ENCODE measurements at regions not wholly inside any gene's neighbourhood (a gene's known extent, or its start where the extent isn't known, plus 50 kb on each side); places are given as distances from the start of the nearest gene placed in this dataset.

GRCh38 chr13:54337540-54337939 is 1308.9 kb downstream of the OLFM4 start:
- DNase-seq (no peak), ATAC-seq (ENCODE audit: low FRiP score) (no peak)
- Histone ChIP-seq H3K9me3 (ENCODE audit: control insufficient read depth, low read length) (no peaks in the 10 kb centered on the region), H3K27me3 (ENCODE audit: control insufficient read depth in 1 of 2, insufficient read depth in 2 of 2, low read length in 1 of 2) (no peaks in the 10 kb centered on the region), H3K4me3 (ENCODE audit: low read length in 2 of 2) (no peak overlapping the region), H3K36me3 (ENCODE audit: control insufficient read depth in 1 of 2, insufficient read depth in 2 of 2, low read length in 1 of 2) (no peaks in the 10 kb centered on the region), H3K27ac (ENCODE audit: low read depth in 1 of 2, low read length in 2 of 2) (no peak overlapping the region), H3K4me1 (ENCODE audit: control insufficient read depth in 1 of 2, insufficient read depth in 2 of 2, low read length in 2 of 2) (no peaks in the 10 kb centered on the region)
- intact Hi-C loops (cut with DNase I) = no loop called here

DNA sequence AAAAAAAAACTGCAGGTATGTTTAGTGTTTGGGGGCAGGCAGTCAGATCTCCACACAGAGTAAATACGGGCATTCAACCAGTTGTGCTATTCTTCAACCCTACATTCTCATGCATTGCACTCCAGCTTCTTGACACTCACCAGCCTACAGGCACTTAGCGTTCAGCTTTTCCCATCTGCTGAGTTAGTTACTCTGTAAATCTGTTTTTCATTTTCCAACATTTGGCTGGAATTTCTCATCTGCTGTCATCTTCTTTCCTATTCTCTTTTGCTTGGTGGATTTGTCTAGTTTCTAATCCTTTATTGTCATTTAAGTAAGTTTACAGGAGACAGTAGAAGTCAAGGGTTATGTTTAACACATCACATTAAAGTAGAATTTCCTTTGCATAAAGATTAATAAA is 1318.9 kb downstream of the OLFM4 start:
- DNase-seq (no peak), ATAC-seq (ENCODE audit: low FRiP score) (no peak)
- no peak overlapping the region for H3K4me3 ChIP-seq (ENCODE audit: low read length in 2 of 2)
- H3K9me3 ChIP-seq (ENCODE audit: control insufficient read depth, low read length) = no peaks in the 10 kb centered on the region
- WGBS, 2 donors = 51 to 64% methylated on average over 2 of the region's 2 CpGs
- H3K36me3 ChIP-seq (ENCODE audit: control insufficient read depth in 1 of 2, insufficient read depth in 2 of 2, low read length in 1 of 2) = no peaks in the 10 kb centered on the region
- intact Hi-C loops (cut with DNase I) = no loop called here
- H3K27me3 ChIP-seq (ENCODE audit: control insufficient read depth in 1 of 2, insufficient read depth in 2 of 2, low read length in 1 of 2) = no peaks in the 10 kb centered on the region
- no peaks in the 10 kb centered on the region for H3K4me1 ChIP-seq (ENCODE audit: control insufficient read depth in 1 of 2, insufficient read depth in 2 of 2, low read length in 2 of 2)
- no peak overlapping the region for H3K27ac ChIP-seq (ENCODE audit: low read depth in 1 of 2, low read length in 2 of 2)

GRCh38 chr13:54356209-54356608 is 1327.6 kb downstream of the OLFM4 start:
- no peak for ATAC-seq (ENCODE audit: low FRiP score)
- intact Hi-C loops (cut with DNase I) = no loop called here

GRCh38 chr13:54356849-54357248 is 1328.2 kb downstream of the OLFM4 start:
- WGBS, 2 donors = 34 to 40% methylated on average over 1 of the region's 1 CpG
- DNase-seq = no peak
- Histone ChIP-seq H3K9me3 (ENCODE audit: control insufficient read depth, low read length) (no peaks in the 10 kb centered on the region), H3K27me3 (ENCODE audit: control insufficient read depth in 1 of 2, insufficient read depth in 2 of 2, low read length in 1 of 2) (no peaks in the 10 kb centered on the region), H3K4me3 (ENCODE audit: low read length in 2 of 2) (no peak overlapping the region), H3K36me3 (ENCODE audit: control insufficient read depth in 1 of 2, insufficient read depth in 2 of 2, low read length in 1 of 2) (no peaks in the 10 kb centered on the region), H3K4me1 (ENCODE audit: control insufficient read depth in 1 of 2, insufficient read depth in 2 of 2, low read length in 2 of 2) (no peaks in the 10 kb centered on the region), H3K27ac (ENCODE audit: low read depth in 1 of 2, low read length in 2 of 2) (no peak overlapping the region)
- no peak for ATAC-seq (ENCODE audit: low FRiP score)
- intact Hi-C loops (cut with DNase I) = no loop called here

More at GRCh38 chr13:54356209-54356608, 1327.6 kb downstream of the OLFM4 start:
- no peaks in the 10 kb centered on the region for H3K9me3 ChIP-seq (ENCODE audit: control insufficient read depth, low read length)
- H3K4me3 ChIP-seq (ENCODE audit: low read length in 2 of 2) = no peak overlapping the region
- H3K27ac ChIP-seq (ENCODE audit: low read depth in 1 of 2, low read length in 2 of 2) = no peak overlapping the region
- H3K27me3 ChIP-seq (ENCODE audit: control insufficient read depth in 1 of 2, insufficient read depth in 2 of 2, low read length in 1 of 2) = no peaks in the 10 kb centered on the region
- H3K36me3 ChIP-seq (ENCODE audit: control insufficient read depth in 1 of 2, insufficient read depth in 2 of 2, low read length in 1 of 2) = no peaks in the 10 kb centered on the region
- no peaks in the 10 kb centered on the region for H3K4me1 ChIP-seq (ENCODE audit: control insufficient read depth in 1 of 2, insufficient read depth in 2 of 2, low read length in 2 of 2)
- no peak for DNase-seq

- WGBS, 2 donors = 63 to 64% methylated on average over 5 of the region's 5 CpGs
- H3K36me3 ChIP-seq (ENCODE audit: control insufficient read depth in 1 of 2, insufficient read depth in 2 of 2, low read length in 1 of 2) = no peaks in the 10 kb centered on the region
- DNase-seq (no peak), ATAC-seq (ENCODE audit: low FRiP score) (no peak)
- H3K27me3 ChIP-seq (ENCODE audit: control insufficient read depth in 1 of 2, insufficient read depth in 2 of 2, low read length in 1 of 2) = no peaks in the 10 kb centered on the region
- no peaks in the 10 kb centered on the region for H3K4me1 ChIP-seq (ENCODE audit: control insufficient read depth in 1 of 2, insufficient read depth in 2 of 2, low read length in 2 of 2)
- H3K4me3 ChIP-seq (ENCODE audit: low read length in 2 of 2) = no peak overlapping the region
- intact Hi-C loops (cut with DNase I) = no loop called here
- H3K27ac ChIP-seq (ENCODE audit: low read depth in 1 of 2, low read length in 2 of 2) = no peak overlapping the region
- H3K9me3 ChIP-seq (ENCODE audit: control insufficient read depth, low read length) = no peaks in the 10 kb centered on the region
Measured at GRCh38 chr13:54357284-54357933, 1328.8 kb downstream of the OLFM4 start.

DNA sequence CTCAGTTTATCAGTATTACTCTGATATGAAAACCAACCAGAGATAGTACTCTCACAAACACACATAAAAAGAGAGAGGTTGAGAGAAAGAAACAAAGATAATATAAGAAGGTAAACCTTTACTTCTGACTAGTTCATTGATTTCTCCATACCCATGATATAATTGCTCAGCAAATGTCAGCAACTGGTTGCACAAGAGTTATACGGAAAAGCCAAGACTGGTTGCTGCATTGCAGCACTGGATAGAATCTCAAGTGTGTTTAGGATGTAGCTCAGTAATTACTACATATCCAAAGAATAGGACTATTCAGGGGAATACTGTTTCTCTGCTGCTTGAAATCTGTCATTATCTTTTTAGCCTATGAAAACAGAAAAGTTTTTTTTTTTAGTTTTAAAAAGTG is 1332.8 kb downstream of the OLFM4 start:
- ATAC-seq (ENCODE audit: low FRiP score) (no peak), DNase-seq (no peak)
- no peak overlapping the region for H3K27ac ChIP-seq (ENCODE audit: low read depth in 1 of 2, low read length in 2 of 2)
- 89% methylated on average over 1 of the region's 1 CpG for WGBS, 2 donors
- intact Hi-C loops (cut with DNase I) = no loop called here
- H3K4me1 ChIP-seq (ENCODE audit: control insufficient read depth in 1 of 2, insufficient read depth in 2 of 2, low read length in 2 of 2) = no peaks in the 10 kb centered on the region
- no peaks in the 10 kb centered on the region for H3K27me3 ChIP-seq (ENCODE audit: control insufficient read depth in 1 of 2, insufficient read depth in 2 of 2, low read length in 1 of 2)
- no peaks in the 10 kb centered on the region for H3K9me3 ChIP-seq (ENCODE audit: control insufficient read depth, low read length)
- no peaks in the 10 kb centered on the region for H3K36me3 ChIP-seq (ENCODE audit: control insufficient read depth in 1 of 2, insufficient read depth in 2 of 2, low read length in 1 of 2)
- H3K4me3 ChIP-seq (ENCODE audit: low read length in 2 of 2) = no peak overlapping the region

GRCh38 chr13:54366728-54367127 is 1338.1 kb downstream of the OLFM4 start:
- Histone ChIP-seq H3K4me1 (ENCODE audit: control insufficient read depth in 1 of 2, insufficient read depth in 2 of 2, low read length in 2 of 2) (no peaks in the 10 kb centered on the region), H3K27ac (ENCODE audit: low read depth in 1 of 2, low read length in 2 of 2) (no peak overlapping the region), H3K36me3 (ENCODE audit: control insufficient read depth in 1 of 2, insufficient read depth in 2 of 2, low read length in 1 of 2) (no peaks in the 10 kb centered on the region), H3K9me3 (ENCODE audit: control insufficient read depth, low read length) (no peaks in the 10 kb centered on the region), H3K27me3 (ENCODE audit: control insufficient read depth in 1 of 2, insufficient read depth in 2 of 2, low read length in 1 of 2) (no peaks in the 10 kb centered on the region), H3K4me3 (ENCODE audit: low read length in 2 of 2) (no peak overlapping the region)
- ATAC-seq (ENCODE audit: low FRiP score) = no peak
- intact Hi-C loops (cut with DNase I) = no loop called here
- WGBS, 2 donors = 72 to 88% methylated on average over 1 of the region's 1 CpG
- DNase-seq = no peak

- H3K9me3 ChIP-seq (ENCODE audit: control insufficient read depth, low read length) = no peaks in the 10 kb centered on the region
- H3K27me3 ChIP-seq (ENCODE audit: control insufficient read depth in 1 of 2, insufficient read depth in 2 of 2, low read length in 1 of 2) = no peaks in the 10 kb centered on the region
- intact Hi-C loops (cut with DNase I) = no loop called here
- no peaks in the 10 kb centered on the region for H3K36me3 ChIP-seq (ENCODE audit: control insufficient read depth in 1 of 2, insufficient read depth in 2 of 2, low read length in 1 of 2)
- WGBS, 2 donors = 57 to 61% methylated on average over 5 of the region's 5 CpGs
- no peak overlapping the region for H3K4me3 ChIP-seq (ENCODE audit: low read length in 2 of 2)
- DNase-seq = no peak
- no peak overlapping the region for H3K27ac ChIP-seq (ENCODE audit: low read depth in 1 of 2, low read length in 2 of 2)
- ATAC-seq (ENCODE audit: low FRiP score) = no peak
- no peaks in the 10 kb centered on the region for H3K4me1 ChIP-seq (ENCODE audit: control insufficient read depth in 1 of 2, insufficient read depth in 2 of 2, low read length in 2 of 2)
Measured at GRCh38 chr13:54367639-54368271, 1339.1 kb downstream of the OLFM4 start.

DNA sequence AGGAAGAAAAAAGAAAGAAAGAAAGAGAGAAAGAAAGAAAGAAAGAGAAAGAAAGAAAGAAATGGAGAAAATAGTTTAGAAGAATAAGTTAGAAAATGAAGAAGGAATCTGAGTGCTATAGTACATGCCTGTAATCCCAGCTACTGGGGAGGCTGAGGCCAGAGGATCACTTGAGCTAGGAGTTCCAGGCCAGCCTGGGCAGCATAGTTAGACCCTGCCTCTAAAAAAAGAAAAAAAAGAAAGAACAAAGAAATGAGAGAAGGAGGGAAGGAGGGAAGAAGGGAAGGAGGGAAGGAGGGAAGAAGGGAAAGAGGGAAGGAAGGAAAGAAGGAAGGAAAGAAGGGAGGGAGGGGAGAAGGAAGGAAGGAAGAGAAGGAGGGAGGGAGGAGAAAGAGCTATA is 1339.8 kb downstream of the OLFM4 start:
- Histone ChIP-seq H3K4me1 (ENCODE audit: control insufficient read depth in 1 of 2, insufficient read depth in 2 of 2, low read length in 2 of 2) (no peaks in the 10 kb centered on the region), H3K9me3 (ENCODE audit: control insufficient read depth, low read length) (no peaks in the 10 kb centered on the region), H3K27me3 (ENCODE audit: control insufficient read depth in 1 of 2, insufficient read depth in 2 of 2, low read length in 1 of 2) (no peaks in the 10 kb centered on the region), H3K4me3 (ENCODE audit: low read length in 2 of 2) (no peak overlapping the region), H3K36me3 (ENCODE audit: control insufficient read depth in 1 of 2, insufficient read depth in 2 of 2, low read length in 1 of 2) (no peaks in the 10 kb centered on the region), H3K27ac (ENCODE audit: low read depth in 1 of 2, low read length in 2 of 2) (no peak overlapping the region)
- ATAC-seq (ENCODE audit: low FRiP score) (no peak), DNase-seq (no peak)
- intact Hi-C loops (cut with DNase I) = no loop called here

Data from aorta (tissue), 5 donors.